Peyer's patch (tissue), 4 donors: ENCODE measurements at regions not wholly inside any gene's neighbourhood (a gene's known extent, or its start where the extent isn't known, plus 50 kb on each side); places are given as distances from the start of the nearest gene placed in this dataset.

Source experiments
- DNase-seq, 3 donors: peaks; one replicate each; pipeline ENCODE4 v3.0.0-alpha.2; 2017 to 2019
- H3K27ac ChIP-seq, 4 donors: fragments of 200-600 bp; sonication (generic); one replicate each; pipeline ENCODE4 v1.5.1; 2016 to 2019
- H3K27me3 ChIP-seq, 2 donors: fragments of 200-600 bp; sonication (generic); one replicate each; pipeline ENCODE4 v1.5.1; 2019
- H3K36me3 ChIP-seq, 3 donors: fragments of 200-600 bp; sonication (generic); one replicate each; pipeline ENCODE4 v1.5.1; 2016 to 2019
- H3K4me1 ChIP-seq, 4 donors: fragments of 200-600 bp; sonication (generic); one replicate each; pipeline ENCODE4 v1.5.1; 2016 to 2019
- H3K4me3 ChIP-seq, 4 donors: fragments of 200-600 bp; sonication (generic); 1 replicate in 3 of 4; 2 replicates in 1 of 4; pipeline ENCODE4 v1.5.1; 2016 to 2019; ENCODE audit warnings: mild to moderate bottlenecking in 1 of 4
- H3K9me3 ChIP-seq, 4 donors: fragments of 200-600 bp; sonication (generic); one replicate each; pipeline ENCODE4 v1.5.1; 2016 to 2019; ENCODE audit warnings: mild to moderate bottlenecking in 1 of 4
- POLR2A ChIP-seq, 2 donors: fragments of 450-650 bp; IDR thresholded peaks; one replicate each; pipeline ENCODE4 v1.5.1; 2017; ENCODE audit warnings: antibody characterized with exemption in 2 of 2, mild to moderate bottlenecking in 2 of 2, moderate library complexity in 2 of 2
- TF ChIP-seq, protein P1 (sequence below), 6 experiments: fragments of 450-650 bp in 4 of 6; fragments of 200-600 bp in 2 of 6; sonication (generic) in 1 of 6; IDR thresholded peaks; one replicate each; pipeline ENCODE4 v1.5.1; 2017 to 2019; ENCODE audit warnings: antibody characterized with exemption in 6 of 6, mild to moderate bottlenecking in 3 of 6, moderate library complexity in 1 of 6

DNA sequence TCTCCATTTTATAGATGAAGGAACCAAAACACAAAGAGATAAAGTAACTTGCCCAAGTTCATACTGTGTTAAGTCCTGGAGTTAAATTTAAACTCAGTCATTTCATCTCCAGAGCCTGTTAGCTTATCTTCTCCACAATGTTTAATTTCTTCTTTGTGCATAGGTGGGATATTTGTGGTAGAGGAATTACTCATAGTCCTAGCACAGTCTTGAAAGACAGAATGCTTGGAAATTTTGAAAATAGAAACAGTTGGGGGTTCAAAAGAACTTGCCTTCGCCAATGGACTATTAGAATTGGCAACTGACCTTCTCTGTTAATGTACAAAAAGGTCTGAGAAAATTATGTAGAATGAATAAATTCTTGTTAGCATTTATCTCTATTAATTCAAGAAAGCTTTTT is 832.0 kb upstream of the PRMT6 start:
- Histone ChIP-seq H3K4me1 (no peaks in the 10 kb centered on the region), H3K4me3 (no peak overlapping the region), H3K27me3 (no peaks in the 10 kb centered on the region), H3K36me3 (no peaks in the 10 kb centered on the region), H3K9me3 (no peaks in the 10 kb centered on the region), H3K27ac (no peak overlapping the region)
- no peak for DNase-seq
- no peak for TF ChIP-seq POLR2A (IDR thresholded peaks at IDR 0.05)
- TF ChIP-seq, protein P1, sequence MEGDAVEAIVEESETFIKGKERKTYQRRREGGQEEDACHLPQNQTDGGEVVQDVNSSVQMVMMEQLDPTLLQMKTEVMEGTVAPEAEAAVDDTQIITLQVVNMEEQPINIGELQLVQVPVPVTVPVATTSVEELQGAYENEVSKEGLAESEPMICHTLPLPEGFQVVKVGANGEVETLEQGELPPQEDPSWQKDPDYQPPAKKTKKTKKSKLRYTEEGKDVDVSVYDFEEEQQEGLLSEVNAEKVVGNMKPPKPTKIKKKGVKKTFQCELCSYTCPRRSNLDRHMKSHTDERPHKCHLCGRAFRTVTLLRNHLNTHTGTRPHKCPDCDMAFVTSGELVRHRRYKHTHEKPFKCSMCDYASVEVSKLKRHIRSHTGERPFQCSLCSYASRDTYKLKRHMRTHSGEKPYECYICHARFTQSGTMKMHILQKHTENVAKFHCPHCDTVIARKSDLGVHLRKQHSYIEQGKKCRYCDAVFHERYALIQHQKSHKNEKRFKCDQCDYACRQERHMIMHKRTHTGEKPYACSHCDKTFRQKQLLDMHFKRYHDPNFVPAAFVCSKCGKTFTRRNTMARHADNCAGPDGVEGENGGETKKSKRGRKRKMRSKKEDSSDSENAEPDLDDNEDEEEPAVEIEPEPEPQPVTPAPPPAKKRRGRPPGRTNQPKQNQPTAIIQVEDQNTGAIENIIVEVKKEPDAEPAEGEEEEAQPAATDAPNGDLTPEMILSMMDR (IDR thresholded peaks at IDR 0.05) = no peak

DNA sequence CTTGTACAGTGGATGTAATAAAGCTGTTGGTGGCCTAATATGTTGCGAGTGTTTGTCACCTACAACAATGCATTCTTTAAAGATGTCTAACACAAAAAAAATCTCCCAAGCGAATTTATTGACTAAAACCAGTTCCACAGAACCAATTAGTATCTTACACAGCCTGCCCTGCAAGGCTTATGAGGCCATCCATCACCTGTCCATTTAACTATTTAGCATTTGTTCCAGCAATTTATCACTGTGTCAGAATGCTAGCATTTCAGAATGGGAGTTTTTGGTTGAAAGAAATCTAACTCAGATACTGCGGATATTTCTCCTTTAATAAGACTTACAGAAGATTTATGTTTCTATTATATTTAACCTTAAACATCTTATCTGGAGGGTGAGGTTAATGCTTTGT is 831.1 kb upstream of the PRMT6 start:
- no peaks in the 10 kb centered on the region for H3K27me3 ChIP-seq

DNA sequence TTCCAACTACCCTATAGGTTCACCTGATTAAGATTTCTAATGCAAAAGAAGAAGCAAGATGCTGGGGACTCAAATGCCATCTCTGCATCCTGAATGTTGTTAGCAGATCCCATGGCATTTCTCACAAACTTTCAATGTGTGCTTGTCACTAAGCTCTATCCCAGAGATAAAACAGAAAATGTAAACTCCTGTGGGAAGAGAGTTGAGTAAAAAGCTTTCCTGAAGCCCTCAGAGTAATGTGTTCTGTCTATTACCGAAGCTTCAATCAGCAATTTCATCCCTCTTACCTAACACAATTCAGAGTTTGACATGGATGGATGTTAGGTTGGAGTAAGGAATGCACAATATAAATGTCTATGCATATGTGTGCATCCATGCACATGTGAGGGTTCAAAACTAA is 829.9 kb upstream of the PRMT6 start:
- no peaks in the 10 kb centered on the region for H3K27me3 ChIP-seq
- no peak for DNase-seq
- no peaks in the 10 kb centered on the region for H3K9me3 ChIP-seq
- H3K4me3 ChIP-seq = no peak overlapping the region
- no peak for TF ChIP-seq POLR2A (IDR thresholded peaks at IDR 0.05)
- TF ChIP-seq, protein P1 (IDR thresholded peaks at IDR 0.05) = no peak
- no peaks in the 10 kb centered on the region for H3K36me3 ChIP-seq
- no peaks in the 10 kb centered on the region for H3K4me1 ChIP-seq
- H3K27ac ChIP-seq = no peak overlapping the region

More for the DNA sequence above, 831.1 kb upstream of the PRMT6 start:
- Histone ChIP-seq H3K27ac (no peak overlapping the region), H3K4me3 (no peak overlapping the region), H3K4me1 (no peaks in the 10 kb centered on the region), H3K36me3 (no peaks in the 10 kb centered on the region), H3K9me3 (no peaks in the 10 kb centered on the region)
- DNase-seq = no peak
- no peak for TF ChIP-seq POLR2A (IDR thresholded peaks at IDR 0.05)
- TF ChIP-seq, protein P1 (IDR thresholded peaks at IDR 0.05) = no peak

DNA sequence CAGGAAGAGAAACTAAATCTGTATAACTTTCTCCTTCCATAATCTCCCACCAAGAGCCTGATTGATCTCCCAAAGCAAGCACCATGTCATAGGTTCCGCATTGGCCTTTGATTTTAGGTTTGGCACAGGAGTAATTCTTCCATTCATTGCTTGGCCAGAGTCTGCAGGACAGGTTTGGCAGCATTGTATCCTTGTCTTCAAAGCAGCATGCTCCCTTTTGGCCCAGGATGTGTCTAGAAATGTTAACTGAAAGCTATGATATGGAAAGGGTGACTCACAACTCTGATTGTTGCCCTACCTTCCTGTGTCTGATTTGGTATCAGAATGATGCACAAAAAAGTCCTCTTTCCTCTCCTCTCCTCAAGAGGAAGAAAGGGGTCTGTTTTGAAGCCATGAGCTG is 824.3 kb upstream of the PRMT6 start:
- DNase-seq = no peak
- H3K4me3 ChIP-seq = no peak overlapping the region
- TF ChIP-seq POLR2A (IDR thresholded peaks at IDR 0.05) = no peak
- no peaks in the 10 kb centered on the region for H3K27me3 ChIP-seq
- H3K36me3 ChIP-seq = no peaks in the 10 kb centered on the region
- H3K27ac ChIP-seq = no peak overlapping the region
- H3K9me3 ChIP-seq = no peaks in the 10 kb centered on the region
- H3K4me1 ChIP-seq = no peaks in the 10 kb centered on the region

DNA sequence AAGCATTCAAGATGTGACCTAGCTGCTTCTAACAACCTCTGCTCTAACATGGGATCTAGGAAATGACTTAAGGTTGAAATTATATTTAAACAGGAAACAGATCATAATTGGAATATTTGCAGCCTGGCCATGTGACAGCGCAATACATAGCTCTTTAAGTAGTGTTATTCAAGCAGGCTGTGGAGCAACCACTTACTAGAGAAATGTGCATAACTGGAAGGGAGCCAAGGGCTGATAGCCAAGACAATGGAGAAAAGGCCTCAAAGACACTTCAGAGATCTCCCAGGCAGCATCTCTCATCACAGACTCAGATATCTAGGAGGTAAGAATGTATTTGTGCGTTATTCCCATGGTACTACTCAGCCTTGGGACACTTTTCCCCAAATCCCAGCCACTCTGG is 823.0 kb upstream of the PRMT6 start:
- Histone ChIP-seq H3K27ac (no peak overlapping the region), H3K36me3 (no peaks in the 10 kb centered on the region), H3K9me3 (no peaks in the 10 kb centered on the region), H3K4me1 (no peaks in the 10 kb centered on the region), H3K4me3 (no peak overlapping the region), H3K27me3 (no peaks in the 10 kb centered on the region)
- TF ChIP-seq POLR2A (IDR thresholded peaks at IDR 0.05) = no peak
- TF ChIP-seq, protein P1 (IDR thresholded peaks at IDR 0.05) = no peak
- no peak for DNase-seq

DNA sequence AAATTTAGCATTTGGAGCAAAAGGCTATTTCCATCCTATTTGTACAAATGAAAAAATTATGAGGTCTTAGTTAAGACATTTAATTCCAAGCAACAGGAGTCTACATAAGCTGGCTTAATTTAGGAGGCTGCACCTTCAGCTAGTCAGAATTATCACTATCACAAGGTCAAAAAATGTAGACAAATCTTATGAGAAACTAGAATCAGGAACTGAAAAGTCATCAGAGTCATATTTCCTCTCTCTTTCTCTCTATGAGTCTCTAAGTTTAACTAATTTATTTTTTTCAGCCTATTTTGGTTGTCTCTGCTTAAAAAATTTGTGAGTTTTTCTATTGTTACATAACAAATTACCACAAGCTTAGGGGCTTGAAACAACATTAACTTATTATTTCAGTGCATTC is 807.1 kb upstream of the PRMT6 start:
- H3K27me3 ChIP-seq = no peaks in the 10 kb centered on the region
- no peak overlapping the region for H3K27ac ChIP-seq
- no peak for TF ChIP-seq POLR2A (IDR thresholded peaks at IDR 0.05)
- TF ChIP-seq, protein P1 (IDR thresholded peaks at IDR 0.05) = no peak
- no peak overlapping the region for H3K4me3 ChIP-seq
- H3K4me1 ChIP-seq = no peaks in the 10 kb centered on the region
- H3K36me3 ChIP-seq = no peaks in the 10 kb centered on the region
- H3K9me3 ChIP-seq = no peaks in the 10 kb centered on the region
- DNase-seq = no peak
